ENCODE measurements at regions not wholly inside any gene's neighbourhood (a gene's known extent, or its start where the extent isn't known, plus 50 kb on each side); places are given as distances from the start of the nearest gene placed in this dataset.

GRCh38 chr11:106467501-106467900, 390.0 kb downstream of the AASDHPPT start:
- no peak for DNase-seq (ENCODE audit: low read depth, low spot score)
- H3K4me3 ChIP-seq (ENCODE audit: low read length) = no peak overlapping the region

GRCh38 chr11:106468086-106468485, 390.6 kb downstream of the AASDHPPT start:
- DNase-seq (ENCODE audit: low read depth, low spot score) = no peak
- H3K4me3 ChIP-seq (ENCODE audit: low read length) = no peak overlapping the region

GRCh38 chr11:106468531-106468930, 391.1 kb downstream of the AASDHPPT start:
- DNase-seq (ENCODE audit: low read depth, low spot score) = no peak

GRCh38 chr11:106470230-106470629, 392.8 kb downstream of the AASDHPPT start:
- DNase-seq (ENCODE audit: low read depth, low spot score) = no peak
- H3K4me3 ChIP-seq (ENCODE audit: low read length) = no peak overlapping the region

More at GRCh38 chr11:106468531-106468930, 391.1 kb downstream of the AASDHPPT start:
- H3K4me3 ChIP-seq (ENCODE audit: low read length) = no peak overlapping the region

GRCh38 chr11:106471276-106471675, 393.8 kb downstream of the AASDHPPT start:
- DNase-seq (ENCODE audit: low read depth, low spot score) = no peak
- no peak overlapping the region for H3K4me3 ChIP-seq (ENCODE audit: low read length)

GRCh38 chr11:106473089-106473722, 395.7 kb downstream of the AASDHPPT start:
- H3K4me3 ChIP-seq (ENCODE audit: low read length) = no peak overlapping the region
- no peak for DNase-seq (ENCODE audit: low read depth, low spot score)

GRCh38 chr11:106474274-106474673, 396.8 kb downstream of the AASDHPPT start:
- no peak for DNase-seq (ENCODE audit: low read depth, low spot score)
- no peak overlapping the region for H3K4me3 ChIP-seq (ENCODE audit: low read length)

GRCh38 chr11:106475181-106475580, 397.7 kb downstream of the AASDHPPT start:
- DNase-seq (ENCODE audit: low read depth, low spot score) = no peak
- H3K4me3 ChIP-seq (ENCODE audit: low read length) = no peak overlapping the region

- H3K4me3 ChIP-seq (ENCODE audit: low read length) = no peak overlapping the region
- no peak for DNase-seq (ENCODE audit: low read depth, low spot score)
Measured at GRCh38 chr11:106477776-106478175, 400.3 kb downstream of the AASDHPPT start.

GRCh38 chr11:106479646-106480045, 402.2 kb downstream of the AASDHPPT start:
- no peak overlapping the region for H3K4me3 ChIP-seq (ENCODE audit: low read length)
- no peak for DNase-seq (ENCODE audit: low read depth, low spot score)

- DNase-seq (ENCODE audit: low read depth, low spot score) = no peak
- H3K4me3 ChIP-seq (ENCODE audit: low read length) = no peak overlapping the region
Measured at GRCh38 chr11:106480581-106481190, 403.2 kb downstream of the AASDHPPT start.

GRCh38 chr11:106482917-106483785, 405.7 kb downstream of the AASDHPPT start:
- no peak for DNase-seq (ENCODE audit: low read depth, low spot score)
- H3K4me3 ChIP-seq (ENCODE audit: low read length) = no peak overlapping the region

GRCh38 chr11:106491751-106492150, 414.3 kb downstream of the AASDHPPT start:
- no peak overlapping the region for H3K4me3 ChIP-seq (ENCODE audit: low read length)

GRCh38 chr11:106493751-106494150, 416.3 kb downstream of the AASDHPPT start:
- no peak overlapping the region for H3K4me3 ChIP-seq (ENCODE audit: low read length)
- DNase-seq (ENCODE audit: low read depth, low spot score) = no peak

More at GRCh38 chr11:106491751-106492150, 414.3 kb downstream of the AASDHPPT start:
- no peak for DNase-seq (ENCODE audit: low read depth, low spot score)

- no peak for DNase-seq (ENCODE audit: low read depth, low spot score)
- H3K4me3 ChIP-seq (ENCODE audit: low read length) = no peak overlapping the region
Measured at GRCh38 chr11:106495046-106495445, 417.6 kb downstream of the AASDHPPT start.

- no peak for DNase-seq (ENCODE audit: low read depth, low spot score)
- H3K4me3 ChIP-seq (ENCODE audit: low read length) = no peak overlapping the region
Measured at GRCh38 chr11:106496677-106497076, 419.2 kb downstream of the AASDHPPT start.

GRCh38 chr11:106497321-106497720, 419.9 kb downstream of the AASDHPPT start:
- no peak for DNase-seq (ENCODE audit: low read depth, low spot score)
- no peak overlapping the region for H3K4me3 ChIP-seq (ENCODE audit: low read length)

GRCh38 chr11:106497822-106498221, 420.4 kb downstream of the AASDHPPT start:
- DNase-seq (ENCODE audit: low read depth, low spot score) = no peak
- H3K4me3 ChIP-seq (ENCODE audit: low read length) = no peak overlapping the region

- no peak overlapping the region for H3K4me3 ChIP-seq (ENCODE audit: low read length)
- DNase-seq (ENCODE audit: low read depth, low spot score) = no peak
Measured at GRCh38 chr11:106503901-106504300, 426.4 kb downstream of the AASDHPPT start.
